NCI-H226 (cell line): ENCODE measurements at regions not wholly inside any gene's neighbourhood (a gene's known extent, or its start where the extent isn't known, plus 50 kb on each side); places are given as distances from the start of the nearest gene placed in this dataset.
A peak's percentile ranks its signal among the peaks of the same experiment; 100 is the strongest.

Experiments
- DNase-seq: peaks from one replicate; pipeline ENCODE4 v3.0.0-alpha.2; 2015

GRCh38 chr6:55696501-55696900 is 117.5 kb upstream of the HMGCLL1 start:
- DNase-seq: no peak

- no peak for DNase-seq
These were observed 117.0 kb upstream of the HMGCLL1 start for GRCh38 chr6:55696041-55696440.

- no peak for DNase-seq
These were observed 115.8 kb upstream of the HMGCLL1 start for GRCh38 chr6:55694759-55695158.

- peak; percentile 77 for DNase-seq
These were observed 115.2 kb upstream of the HMGCLL1 start for GRCh38 chr6:55694148-55694547.

DNA sequence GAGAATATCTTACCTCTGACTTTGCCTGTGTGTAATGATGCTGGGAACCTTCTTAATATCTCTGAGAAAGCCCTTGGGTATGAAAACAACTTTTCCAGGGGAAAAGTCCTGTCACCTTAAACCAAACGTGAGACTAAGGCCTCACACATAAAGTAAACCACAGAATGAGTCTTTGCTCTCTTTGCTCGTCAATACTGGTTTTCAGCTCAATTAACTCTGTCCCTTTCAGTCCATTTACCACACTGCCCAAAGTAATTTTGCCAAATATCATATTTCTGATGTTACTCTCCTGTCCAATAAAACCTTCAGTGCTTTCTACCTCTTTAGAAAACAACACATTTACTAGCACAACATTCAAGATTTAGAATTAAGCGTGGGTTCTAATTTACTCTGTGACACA is 100.5 kb upstream of the HMGCLL1 start:
- no peak for DNase-seq

GRCh38 chr6:55678330-55679224 is 99.6 kb upstream of the HMGCLL1 start:
- DNase-seq: no peak

GRCh38 chr6:55676736-55677135 is 97.7 kb upstream of the HMGCLL1 start:
- DNase-seq: no peak

DNA sequence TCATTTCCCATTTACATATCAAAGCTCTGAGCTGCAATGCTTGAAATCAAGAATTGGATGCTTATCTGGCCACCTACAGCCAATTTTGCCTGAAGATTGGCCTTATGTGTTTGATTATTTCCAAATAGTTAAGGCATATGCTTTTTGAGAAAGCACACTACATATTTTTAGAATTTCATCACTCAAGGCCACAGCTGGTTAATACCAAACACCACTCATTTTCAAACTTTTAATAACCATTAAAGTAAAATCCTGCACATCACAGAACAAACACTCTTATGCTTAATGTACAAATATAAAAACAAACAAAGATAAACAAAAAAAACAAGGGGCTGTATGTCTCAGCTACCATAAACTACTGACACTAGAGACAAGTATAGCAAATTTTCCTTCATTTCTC is 96.9 kb upstream of the HMGCLL1 start:
- no peak for DNase-seq

- no peak for DNase-seq
These were observed 95.7 kb upstream of the HMGCLL1 start for GRCh38 chr6:55674672-55675071.

- DNase-seq: no peak
These were observed 91.9 kb upstream of the HMGCLL1 start for GRCh38 chr6:55670850-55671413.

- no peak for DNase-seq
These were observed 90.0 kb upstream of the HMGCLL1 start for GRCh38 chr6:55669028-55669427.

GRCh38 chr6:55668591-55668990 is 89.6 kb upstream of the HMGCLL1 start:
- no peak for DNase-seq

GRCh38 chr6:55667341-55667740 is 88.3 kb upstream of the HMGCLL1 start:
- no peak for DNase-seq

- no peak for DNase-seq
These were observed 87.7 kb upstream of the HMGCLL1 start for GRCh38 chr6:55666606-55667225.

DNA sequence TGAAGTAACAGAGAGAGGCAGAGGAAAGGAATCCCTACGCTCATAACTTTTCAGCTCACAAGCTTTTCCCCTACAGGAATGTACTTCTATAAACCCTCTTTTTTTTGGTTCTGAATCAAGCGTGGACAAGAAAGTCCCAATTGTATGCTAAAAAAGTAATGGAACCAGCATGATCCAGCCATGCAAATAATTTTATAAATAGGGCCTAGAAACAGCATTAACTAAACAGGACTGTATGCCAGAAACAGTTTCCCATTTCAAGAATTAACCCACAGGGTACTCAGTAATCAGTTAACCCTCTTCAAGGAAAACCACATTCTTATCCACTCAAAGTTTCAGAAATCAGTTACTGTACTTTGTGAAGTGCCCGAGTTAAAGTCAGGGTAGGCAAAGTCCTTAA is 87.0 kb upstream of the HMGCLL1 start:
- DNase-seq: no peak

DNA sequence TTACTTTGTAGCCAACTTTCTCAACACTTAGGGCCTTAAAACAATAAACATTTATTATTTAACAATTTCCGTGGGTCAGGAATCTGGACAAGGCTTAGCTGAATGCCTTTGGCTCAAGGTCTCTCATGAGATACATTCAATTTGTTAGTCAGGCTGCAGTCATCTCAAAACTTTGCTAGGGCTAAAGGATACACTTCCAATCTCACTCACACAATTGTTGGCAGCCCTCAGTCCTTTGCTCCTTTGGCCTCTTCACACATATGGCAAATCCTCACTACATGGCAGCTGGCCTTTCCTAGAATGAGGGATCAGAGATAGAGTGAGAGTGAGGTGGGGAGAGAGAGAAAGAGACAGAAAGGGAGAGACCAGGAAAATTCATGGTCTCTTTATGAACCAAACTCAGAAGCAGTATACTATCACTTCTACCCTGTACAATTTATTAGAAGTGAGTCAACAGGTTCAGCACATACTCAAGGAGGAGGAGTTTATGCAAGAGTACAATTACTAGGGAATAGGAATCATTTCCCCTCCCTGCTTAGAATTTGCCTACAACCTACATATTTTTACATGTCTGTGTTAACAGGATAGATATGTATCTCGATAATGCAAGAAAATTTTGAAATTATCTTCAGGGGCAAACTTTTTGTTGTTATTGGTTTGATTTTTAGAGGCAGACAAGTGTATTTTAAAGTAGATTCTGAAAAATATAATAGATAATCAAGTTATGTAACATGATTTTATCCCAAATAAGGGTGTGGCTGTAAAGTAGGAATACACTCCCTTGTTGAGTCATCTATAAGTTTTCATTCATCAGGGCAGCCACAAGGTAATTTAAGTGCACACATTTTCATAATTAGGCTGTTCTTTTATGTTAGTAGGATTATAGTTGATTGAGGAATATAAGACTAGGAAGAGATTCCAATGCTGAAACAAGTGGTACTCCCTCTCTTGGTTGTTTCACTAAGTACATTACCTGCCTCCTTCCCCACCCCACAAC is 85.9 kb upstream of the HMGCLL1 start:
- peak; percentile 19 for DNase-seq

DNA sequence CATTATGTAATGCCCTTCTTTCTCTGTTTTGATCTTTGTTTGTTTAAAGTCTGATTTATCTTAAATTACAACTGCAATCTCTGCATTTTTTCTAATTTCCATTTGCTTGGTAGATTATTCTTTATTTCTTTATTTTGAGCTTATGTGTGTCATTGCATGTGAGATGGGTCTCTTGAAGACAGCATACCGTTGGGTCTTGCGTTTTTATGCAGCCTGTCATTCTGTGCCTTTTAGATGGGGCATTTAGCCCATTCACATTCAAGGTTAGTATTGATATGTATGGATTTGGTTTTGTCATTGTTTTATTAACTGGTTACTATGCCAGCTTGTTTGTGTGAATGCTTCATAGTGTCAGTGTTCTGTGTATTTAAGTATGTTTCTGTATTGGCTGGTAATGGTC is 84.9 kb upstream of the HMGCLL1 start:
- no peak for DNase-seq

DNA sequence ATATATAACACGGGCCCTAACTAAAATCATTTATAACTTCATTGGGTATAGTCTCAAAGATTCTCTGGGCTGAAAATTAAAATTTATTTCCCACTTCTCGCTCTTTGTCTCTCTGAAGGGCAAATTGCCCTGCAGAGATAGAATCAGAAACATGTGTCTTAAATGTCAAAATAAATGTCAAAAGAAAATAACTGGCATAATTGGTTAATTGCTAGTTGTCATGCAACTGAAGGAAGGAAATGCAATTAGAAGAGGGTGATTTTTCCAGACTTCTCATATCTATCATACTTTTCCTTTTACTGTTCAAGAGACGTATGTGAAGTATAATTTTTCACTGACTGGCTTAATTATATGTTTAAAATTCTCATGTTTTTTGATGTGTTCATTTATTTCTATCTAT is 80.3 kb upstream of the HMGCLL1 start:
- no peak for DNase-seq

DNA sequence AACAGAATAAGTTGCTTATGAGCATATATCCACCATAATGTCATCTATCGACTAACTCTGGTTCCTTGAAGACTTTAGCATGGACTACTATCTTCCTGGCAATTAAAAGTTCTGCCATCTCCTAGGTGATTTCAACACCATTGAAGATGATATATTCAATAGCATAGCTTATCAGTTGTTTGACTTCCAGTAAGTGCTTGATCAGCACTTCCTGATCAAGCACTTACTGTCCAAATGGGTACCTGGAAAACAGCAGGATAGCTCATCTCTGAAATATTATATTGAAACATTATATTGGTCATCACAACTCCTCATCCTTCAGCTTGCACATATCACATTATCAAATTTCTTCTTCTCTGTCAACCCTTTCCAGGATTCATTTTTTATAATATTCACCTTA is 75.5 kb upstream of the HMGCLL1 start:
- DNase-seq: no peak

DNA sequence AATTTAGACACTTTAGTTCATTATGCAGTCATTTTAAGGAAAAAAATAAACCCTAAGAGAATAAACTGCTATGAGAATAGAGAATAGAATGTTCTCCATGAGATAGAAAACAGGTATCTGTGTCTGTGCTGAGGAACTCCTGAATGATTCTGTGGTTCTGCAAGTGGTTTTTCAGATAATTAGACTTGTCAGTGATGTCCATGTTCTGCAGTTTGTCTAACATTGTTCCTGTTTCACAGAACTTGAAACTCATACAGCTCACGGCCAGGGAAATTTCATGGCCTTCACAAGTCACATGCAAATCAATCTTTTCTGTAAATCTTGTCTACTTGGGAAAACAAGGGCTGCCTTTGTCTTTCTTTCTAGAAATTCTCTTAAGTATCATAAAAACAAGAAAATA is 73.4 kb upstream of the HMGCLL1 start:
- DNase-seq: no peak

GRCh38 chr6:55651015-55651414 is 72.0 kb upstream of the HMGCLL1 start:
- no peak for DNase-seq

DNA sequence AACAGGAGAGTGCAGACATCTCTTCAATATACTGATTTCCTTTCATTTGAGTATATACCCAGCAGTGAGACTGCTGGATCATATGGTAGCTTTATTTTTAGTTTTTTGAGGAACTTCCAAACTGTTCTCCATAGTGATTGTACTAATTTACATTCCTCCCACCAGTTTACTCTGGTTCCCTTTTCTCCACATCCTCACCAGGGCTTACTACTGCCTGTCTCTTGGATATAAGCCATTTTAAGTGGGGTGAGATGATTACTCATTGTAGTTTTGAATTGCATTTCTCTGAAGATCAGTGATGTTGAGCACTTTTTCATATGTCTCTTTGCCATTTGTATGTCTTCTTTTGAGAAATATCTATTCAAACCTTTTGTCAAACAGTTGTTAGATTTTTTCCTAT is 64.9 kb upstream of the HMGCLL1 start:
- DNase-seq: peak; percentile 48

GRCh38 chr6:55642366-55642765 is 63.4 kb upstream of the HMGCLL1 start:
- no peak for DNase-seq
